H1 (cell line): ENCODE measurements at regions not wholly inside any gene's neighbourhood (a gene's known extent, or its start where the extent isn't known, plus 50 kb on each side); places are given as distances from the start of the nearest gene placed in this dataset.
A peak's percentile ranks its signal among the peaks of the same experiment; 100 is the strongest.

Source experiments
- CTCF ChIA-PET: fragments of 300-600 bp; sonication (Branson Sonifier 250); formaldehyde crosslinking; loops from one replicate; lab custom pipeline; 2021; ENCODE audit not compliant: partially characterized antibody; lab: Charles Lee
- POLR2A ChIA-PET: fragments of 300-600 bp; sonication (Branson Sonifier 250); formaldehyde crosslinking; loops from one replicate; lab custom pipeline; 2021; ENCODE audit warnings: inconsistent platforms; ENCODE audit not compliant: partially characterized antibody; lab: Charles Lee
- DNase-seq, 2 experiments: peaks; one replicate each; pipeline versions ENCODE4 v3.0.0 to v3.0.0-alpha.2; 2010 to 2022; ENCODE audit warnings: low spot score in 2 of 2, low read depth in 1 of 2, mixed read lengths in 1 of 2
- FAIRE-seq: peaks from 2 replicates; lab custom pipeline; 2011; peaks lifted over from hg19 to GRCh38; lab: Jason Lieb, UNC
- H2AFZ ChIP-seq: 2 replicates; pipeline ENCODE4 v1.8.1; 2012; ENCODE audit warnings: low read length, inconsistent platforms
- H2AK5ac ChIP-seq: 2 replicates; pipeline ENCODE4 v1.6.1; 2013; ENCODE audit warnings: low read depth, low read length
- H2BK120ac ChIP-seq: replicated peaks from 2 replicates; pipeline ENCODE3; 2013; ENCODE audit warnings: low read depth, low read length, inconsistent platforms
- H2BK12ac ChIP-seq: 2 replicates; pipeline ENCODE4 v1.6.1; 2013; ENCODE audit warnings: low read depth, low read length
- H2BK15ac ChIP-seq: 2 replicates; pipeline ENCODE4 v1.6.1; 2013; ENCODE audit warnings: low read length
- H2BK20ac ChIP-seq: 2 replicates; pipeline ENCODE4 v1.6.1; 2013; ENCODE audit warnings: low read length
- H2BK5ac ChIP-seq: 2 replicates; pipeline ENCODE4 v1.6.1; 2013; ENCODE audit warnings: low read depth, low read length
- H3K14ac ChIP-seq: 2 replicates; pipeline ENCODE4 v1.6.1; 2013; ENCODE audit warnings: inconsistent platforms; ENCODE audit not compliant: insufficient read length
- H3K18ac ChIP-seq: 2 replicates; pipeline ENCODE4 v1.6.1; 2013; ENCODE audit warnings: low read length; ENCODE audit errors: extremely low read depth
- H3K23ac ChIP-seq: 2 replicates; pipeline ENCODE4 v1.6.1; 2013; ENCODE audit warnings: inconsistent platforms; ENCODE audit not compliant: insufficient read length
- H3K23me2 ChIP-seq: 2 replicates; pipeline ENCODE4 v1.6.1; 2013; ENCODE audit warnings: low read depth, low read length
- H3K27ac ChIP-seq: 2 replicates; pipeline ENCODE4 v1.6.1; 2011; ENCODE audit warnings: low read depth, low read length, inconsistent platforms
- H3K27me3 ChIP-seq, 4 experiments: replicated peaks in 1 of 4; 1 replicate in 1 of 4; 2 replicates in 3 of 4; pipeline versions ENCODE4 v1.6.1 to v1.8.1; 2011 to 2013; ENCODE audit warnings: low read length in 3 of 4, mild to moderate bottlenecking in 3 of 4, inconsistent platforms in 2 of 4, mixed read lengths in 2 of 4, moderate library complexity in 1 of 4; ENCODE audit not compliant: control insufficient read depth in 3 of 4, insufficient read depth in 3 of 4; ENCODE audit errors: extremely low read depth in 1 of 4
- H3K36me3 ChIP-seq, 4 experiments: 2 replicates each; pipeline versions ENCODE4 v1.6.1 to v1.8.1; 2011 to 2013; ENCODE audit warnings: mild to moderate bottlenecking in 4 of 4, low read length in 3 of 4, moderate library complexity in 2 of 4, control low read depth in 1 of 4, inconsistent platforms in 1 of 4; ENCODE audit not compliant: insufficient read depth in 4 of 4, control insufficient read depth in 2 of 4
- H3K4ac ChIP-seq: replicated peaks from 2 replicates; pipeline ENCODE3; 2013; ENCODE audit warnings: low read length, low read depth, mixed read lengths, inconsistent platforms; ENCODE audit not compliant: insufficient read length
- H3K4me1 ChIP-seq, 4 experiments: replicated peaks in 1 of 4; 1 replicate in 1 of 4; 2 replicates in 3 of 4; pipeline versions ENCODE4 v1.6.1 to v1.8.1; 2011 to 2013; ENCODE audit warnings: low read length in 3 of 4, inconsistent platforms in 2 of 4, mixed read lengths in 1 of 4; ENCODE audit not compliant: insufficient read depth in 4 of 4, control insufficient read depth in 3 of 4
- H3K4me2 ChIP-seq, 2 experiments: 2 replicates each; pipeline versions ENCODE4 v1.6.1 to v1.8.1; 2011 to 2013; ENCODE audit warnings: low read depth in 2 of 2, low read length in 2 of 2, control low read depth in 1 of 2, inconsistent platforms in 1 of 2, mild to moderate bottlenecking in 1 of 2; ENCODE audit not compliant: insufficient read depth in 1 of 2
- H3K4me3 ChIP-seq, 4 experiments: fragments of 200-600, 300-600 bp in 1 of 4; sonication (generic), shearing (Covaris generic), sonication (Bioruptor Twin) in 1 of 4; 2 replicates each; pipeline versions ENCODE4 v1.5.1 to v1.8.1; 2011 to 2016; ENCODE audit warnings: low read length in 4 of 4, low read depth in 3 of 4, control low read depth in 2 of 4, inconsistent platforms in 2 of 4, mild to moderate bottlenecking in 2 of 4, mixed read lengths in 1 of 4, moderate library complexity in 1 of 4; ENCODE audit not compliant: insufficient read depth in 2 of 4; ENCODE audit errors: extremely low read depth in 1 of 4
- H3K56ac ChIP-seq: replicated peaks from 2 replicates; pipeline ENCODE3; 2013; ENCODE audit warnings: low read depth, mild to moderate bottlenecking, mixed read lengths, low read length, inconsistent platforms; ENCODE audit not compliant: insufficient read length
- H3K79me1 ChIP-seq: 2 replicates; pipeline ENCODE4 v1.6.1; 2013; ENCODE audit warnings: low read depth, low read length, control low read depth
- H3K79me2 ChIP-seq, 2 experiments: 2 replicates each; pipeline versions ENCODE4 v1.6.1 to v1.8.1; 2012 to 2013; ENCODE audit warnings: low read length in 2 of 2, mild to moderate bottlenecking in 2 of 2, inconsistent platforms in 1 of 2; ENCODE audit not compliant: insufficient read depth in 2 of 2, control insufficient read depth in 1 of 2
- H3K9ac ChIP-seq, 4 experiments: replicated peaks in 1 of 4; 1 replicate in 1 of 4; 2 replicates in 3 of 4; pipeline versions ENCODE4 v1.6.1 to v1.8.1; 2011 to 2013; ENCODE audit warnings: low read depth in 3 of 4, low read length in 3 of 4, control low read depth in 2 of 4, mild to moderate bottlenecking in 2 of 4, moderate library complexity in 2 of 4, inconsistent platforms in 1 of 4; ENCODE audit errors: extremely low read depth in 1 of 4
- H3K9me3 ChIP-seq, 2 experiments: 2 replicates each; pipeline versions ENCODE4 v1.6.1 to v1.8.1; 2012 to 2013; ENCODE audit warnings: mild to moderate bottlenecking in 2 of 2, moderate library complexity in 2 of 2, control low read depth in 1 of 2, inconsistent platforms in 1 of 2, low read depth in 1 of 2, low read length in 1 of 2, mixed read lengths in 1 of 2; ENCODE audit not compliant: insufficient read depth in 2 of 2
- H4K20me1 ChIP-seq, 2 experiments: replicated peaks in 1 of 2; 2 replicates each; pipeline versions ENCODE3 to v1.8.1; 2011 to 2013; ENCODE audit warnings: inconsistent platforms in 2 of 2, low read length in 2 of 2, mild to moderate bottlenecking in 1 of 2; ENCODE audit not compliant: insufficient read depth in 2 of 2, control insufficient read depth in 1 of 2
- H4K5ac ChIP-seq: 2 replicates; pipeline ENCODE4 v1.6.1; 2013; ENCODE audit warnings: low read length, low read depth, mixed read lengths, inconsistent platforms; ENCODE audit not compliant: insufficient read length
- H4K8ac ChIP-seq: 2 replicates; pipeline ENCODE4 v1.8.0; 2013; ENCODE audit warnings: mild to moderate bottlenecking, moderate library complexity, low read length, inconsistent platforms; ENCODE audit not compliant: insufficient read depth; ENCODE audit errors: extremely low read depth
- H4K91ac ChIP-seq: replicated peaks from 2 replicates; pipeline ENCODE3; 2013; ENCODE audit warnings: low read length, mixed read lengths, inconsistent platforms; ENCODE audit not compliant: insufficient read length
- ATF2 ChIP-seq: IDR thresholded peaks from 2 replicates; pipeline ENCODE4 v1.6.1; 2012; ENCODE audit warnings: low read length, inconsistent platforms
- BACH1 ChIP-seq: IDR thresholded peaks from 2 replicates; pipeline ENCODE4 v1.6.1; 2012; ENCODE audit warnings: low read length, improper control_type of control experiment
- CREB1 ChIP-seq: IDR thresholded peaks from 2 replicates; pipeline ENCODE4 v1.6.1; 2012; ENCODE audit warnings: inconsistent platforms
- EGR1 ChIP-seq: IDR thresholded peaks from 2 replicates; pipeline ENCODE4 v1.6.1; 2011; ENCODE audit warnings: low read depth, low read length, borderline replicate concordance
- EP300 ChIP-seq, 2 experiments: IDR thresholded peaks; 1 replicate in 1 of 2; 2 replicates in 1 of 2; pipeline ENCODE4 v1.6.1; 2011 to 2012; ENCODE audit warnings: low read depth in 2 of 2, low read length in 2 of 2, mild to moderate bottlenecking in 2 of 2, borderline replicate concordance in 1 of 2, inconsistent platforms in 1 of 2, moderate library complexity in 1 of 2
- JUN ChIP-seq: IDR thresholded peaks from 2 replicates; pipeline ENCODE4 v1.6.1; 2011; ENCODE audit warnings: low read depth, mild to moderate bottlenecking, improper control_type of control experiment, low read length
- RNF2 ChIP-seq: fragments of 200-900, 300-1000 bp; sonication (generic); IDR thresholded peaks from 2 replicates; pipeline ENCODE4 v1.7.1; 2016; ENCODE audit warnings: borderline replicate concordance, low read depth, mild to moderate bottlenecking, antibody characterized with exemption, low read length; ENCODE audit not compliant: poor library complexity, severe bottlenecking; ENCODE audit errors: missing control alignments
- TBP ChIP-seq: IDR thresholded peaks from 2 replicates; pipeline ENCODE4 v1.6.1; 2011; ENCODE audit warnings: low read depth, low read length, improper control_type of control experiment
- WGBS, 2 experiments: shearing (Covaris generic) in 1 of 2; methylation state at CpG; one replicate each; pipeline versions ENCODE4 v1.1.6 to v1.1.7; 2013 to 2015; ENCODE audit warnings: low lambda C conversion rate in 2 of 2, mixed read lengths in 2 of 2, inconsistent platforms in 1 of 2, low coverage in 1 of 2, missing lambda C conversion rate in 1 of 2; ENCODE audit not compliant: insufficient replicate concordance in 2 of 2, insufficient coverage in 1 of 2, insufficient read length in 1 of 2; ENCODE audit errors: extremely low coverage in 1 of 2, missing lambda C conversion rate in 1 of 2; 5-methylcytosine and 5-hydroxymethylcytosine counted together
- TF ChIP-seq, protein P1 (sequence below), 3 experiments: IDR thresholded peaks; 1 replicate in 2 of 3; 2 replicates in 1 of 3; pipeline versions ENCODE4 v1.5.1 to v1.6.1; 2011; ENCODE audit warnings: low read length in 3 of 3, mild to moderate bottlenecking in 3 of 3, inconsistent platforms in 2 of 3, low read depth in 1 of 3, moderate library complexity in 1 of 3; ENCODE audit not compliant: insufficient read depth in 1 of 3; ENCODE audit errors: control extremely low read depth in 1 of 3

GRCh38 chr20:48387675-48388074 lies 440.1 kb downstream of the PREX1 start:
- 88% methylated on average over 5 of the region's 5 CpGs; no CpG with 5 or more reads in 1 of the 2 experiments for WGBS, 2 experiments
- H3K18ac ChIP-seq, result no peak overlapping the region
- H3K9me3 ChIP-seq, result peaks cover 7 to 8% of the 10 kb centered on the region in 2 experiments; a peak in 2 of 4 replicates
- H3K27me3 ChIP-seq, result no peaks in the 10 kb centered on the region
- TF ChIP-seq JUN (no peak), EGR1 (no peak), ATF2 (no peak), RNF2 (no peak), TBP (no peak), CREB1 (no peak), BACH1 (no peak), EP300 (IDR thresholded peaks at IDR 0.05; ENCODE audit: borderline replicate concordance in 1 of 2, low read depth in 2 of 2, low read length in 2 of 2) (no peak)
- TF ChIP-seq, protein P1, sequence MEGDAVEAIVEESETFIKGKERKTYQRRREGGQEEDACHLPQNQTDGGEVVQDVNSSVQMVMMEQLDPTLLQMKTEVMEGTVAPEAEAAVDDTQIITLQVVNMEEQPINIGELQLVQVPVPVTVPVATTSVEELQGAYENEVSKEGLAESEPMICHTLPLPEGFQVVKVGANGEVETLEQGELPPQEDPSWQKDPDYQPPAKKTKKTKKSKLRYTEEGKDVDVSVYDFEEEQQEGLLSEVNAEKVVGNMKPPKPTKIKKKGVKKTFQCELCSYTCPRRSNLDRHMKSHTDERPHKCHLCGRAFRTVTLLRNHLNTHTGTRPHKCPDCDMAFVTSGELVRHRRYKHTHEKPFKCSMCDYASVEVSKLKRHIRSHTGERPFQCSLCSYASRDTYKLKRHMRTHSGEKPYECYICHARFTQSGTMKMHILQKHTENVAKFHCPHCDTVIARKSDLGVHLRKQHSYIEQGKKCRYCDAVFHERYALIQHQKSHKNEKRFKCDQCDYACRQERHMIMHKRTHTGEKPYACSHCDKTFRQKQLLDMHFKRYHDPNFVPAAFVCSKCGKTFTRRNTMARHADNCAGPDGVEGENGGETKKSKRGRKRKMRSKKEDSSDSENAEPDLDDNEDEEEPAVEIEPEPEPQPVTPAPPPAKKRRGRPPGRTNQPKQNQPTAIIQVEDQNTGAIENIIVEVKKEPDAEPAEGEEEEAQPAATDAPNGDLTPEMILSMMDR (IDR thresholded peaks at IDR 0.05; ENCODE audit: control extremely low read depth in 1 of 3, insufficient read depth in 1 of 3, low read depth in 1 of 3, low read length in 3 of 3), result no peak
- TF ChIP-seq, all 59 proteins: peak for 0
- H4K91ac ChIP-seq, result no peak overlapping the region
- H2BK15ac ChIP-seq, result no peak overlapping the region
- no peak overlapping the region for H3K27ac ChIP-seq
- H2BK20ac ChIP-seq, result no peak overlapping the region
- no peaks in the 10 kb centered on the region for H3K79me1 ChIP-seq
- H3K79me2 ChIP-seq, result no peaks in the 10 kb centered on the region
- no peak overlapping the region for H3K14ac ChIP-seq
- no peak overlapping the region for H3K23ac ChIP-seq
- no peak overlapping the region for H3K4me3 ChIP-seq
- H3K4ac ChIP-seq, result no peak overlapping the region
- H3K56ac ChIP-seq, result no peak overlapping the region
- ChIA-PET CTCF (interaction anchor here (0.6 to 0.9 kb wide), 2 partner anchors 199 to 1577 kb away, joined by 3 read pairs; no protein-coding TSS in a partner anchor), POLR2A (no interaction called here)
- peaks cover 0 to 3% of the 10 kb centered on the region in 2 experiments for H4K20me1 ChIP-seq
- no peak overlapping the region for H4K8ac ChIP-seq
- no peak overlapping the region for H3K9ac ChIP-seq
- no peak overlapping the region for H4K5ac ChIP-seq
- no peak overlapping the region for H3K4me2 ChIP-seq
- no peak overlapping the region for H2BK5ac ChIP-seq
- no peak for DNase-seq
- no peak for FAIRE-seq
- no peak overlapping the region for H2BK120ac ChIP-seq
- H3K4me1 ChIP-seq, result peaks cover 0 to 12% (median under 1%) of the 10 kb centered on the region in 4 experiments; a peak in 3 of 7 replicates
- H3K36me3 ChIP-seq, result no peaks in the 10 kb centered on the region
- H2BK12ac ChIP-seq, result no peak overlapping the region
- peaks cover 6% of the 10 kb centered on the region; the same call in 1 of the 2 replicates for H3K23me2 ChIP-seq
- peak overlapping the region; percentile 62; the same call in 1 of the 2 replicates for H2AFZ ChIP-seq
- no peak overlapping the region for H2AK5ac ChIP-seq
